Psoas muscle (tissue), 7 donors: ENCODE measurements at regions not wholly inside any gene's neighbourhood (a gene's known extent, or its start where the extent isn't known, plus 50 kb on each side); places are given as distances from the start of the nearest gene placed in this dataset.
"Not testable (repeated sequence)": the region's sequence is repeated elsewhere in the genome, so short reads cannot be mapped to it uniquely, and the experiment has no call there.

Experiments used
- ATAC-seq, 4 donors: fragments of 200-7000 bp; cut with Tn5 transposase; one replicate each; pipeline ENCODE4 v1.9.1; 2020; ENCODE audit warnings: moderate library complexity in 3 of 4, mild to moderate bottlenecking in 2 of 4
- DNase-seq, 2 donors: peaks; one replicate each; pipeline ENCODE4 v3.0.0-alpha.2; 2020
- H3K27ac ChIP-seq: fragments of 200-600 bp; one replicate; pipeline ENCODE4 v1.8.0; 2022
- H3K27me3 ChIP-seq, 3 donors: fragments of 200-600 bp in 1 of 3; one replicate each; pipeline versions ENCODE4 v1.6.1 to v1.8.0; 2013 to 2022; ENCODE audit warnings: low read length in 2 of 3, mild to moderate bottlenecking in 2 of 3, moderate library complexity in 1 of 3; ENCODE audit not compliant: insufficient read depth in 3 of 3
- H3K36me3 ChIP-seq, 2 donors: fragments of 200-600 bp in 1 of 2; one replicate each; pipeline versions ENCODE4 v1.6.1 to v1.8.0; 2013 to 2022; ENCODE audit warnings: low read depth in 1 of 2, mild to moderate bottlenecking in 1 of 2, moderate library complexity in 1 of 2; ENCODE audit not compliant: insufficient read depth in 1 of 2
- H3K4me1 ChIP-seq: fragments of 200-600 bp; one replicate; pipeline ENCODE4 v1.8.0; 2022
- H3K4me3 ChIP-seq: fragments of 200-600 bp; one replicate; pipeline ENCODE4 v1.8.0; 2022; ENCODE audit warnings: mild to moderate bottlenecking
- H3K9me3 ChIP-seq: fragments of 200-600 bp; one replicate; pipeline ENCODE4 v1.8.0; 2022
- WGBS, 3 donors: extraction: QIAGEN DNeasy Blood & Tissue Kit; methylation state at CpG; one replicate each; pipeline versions ENCODE4 v1.1.6 to v1.1.7; 2013; 5-methylcytosine and 5-hydroxymethylcytosine counted together
- intact Hi-C, 2 donors: fragments of 100-400 bp; cut with DNase I; formaldehyde crosslinking; loops; one replicate each; pipeline versions ENCODE4 v1.11.0 to v1.14.2; 2022
- TF ChIP-seq, protein P1 (sequence below): fragments of 200-600 bp; IDR thresholded peaks from one replicate; pipeline ENCODE4 v1.8.0; 2022; ENCODE audit warnings: antibody characterized with exemption
- donor health status: healthy with polysubstance abuse.
- donor health status: DM: no; HTN: no; CAD: no; lungs with moderate emphysema.
- donor health status: Bipolar disorder and iron deficiency.
- donor health status: healthy.
- donor health status: DM: yes; HTN: yes; CAD: no.
- donor health status: DM: no; HTN: no; CAD: no.
- donor health status: DM: yes; HTN: yes; CAD: no.

DNA sequence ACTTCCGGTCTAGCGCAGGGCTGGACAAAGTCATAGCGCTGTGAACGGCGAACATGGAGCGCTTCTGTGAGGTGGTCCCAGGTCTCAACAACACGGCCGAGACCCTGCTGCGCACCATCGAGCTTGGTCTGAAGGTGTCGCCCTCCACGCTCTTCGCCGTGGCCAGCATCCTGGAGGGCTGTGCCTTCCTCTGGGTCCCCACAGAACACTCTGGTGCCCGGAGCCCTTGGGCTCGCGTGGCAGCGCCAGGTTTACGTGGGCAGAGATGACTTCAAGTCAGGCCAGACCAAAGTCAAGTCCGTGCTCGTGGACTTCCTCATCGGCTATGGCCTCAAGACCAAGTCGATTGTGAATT lies 128.6 kb downstream of the ANAPC4 start:
- intact Hi-C loops: no loop called here
- DNase-seq: no peak
- Histone ChIP-seq H3K4me3 (no peak overlapping the region), H3K4me1 (no peaks in the 10 kb centered on the region), H3K27me3 (no peaks in the 10 kb centered on the region), H3K36me3 (no peaks in the 10 kb centered on the region), H3K27ac (no peak overlapping the region), H3K9me3 (no peaks in the 10 kb centered on the region)
- TF ChIP-seq, protein P1, sequence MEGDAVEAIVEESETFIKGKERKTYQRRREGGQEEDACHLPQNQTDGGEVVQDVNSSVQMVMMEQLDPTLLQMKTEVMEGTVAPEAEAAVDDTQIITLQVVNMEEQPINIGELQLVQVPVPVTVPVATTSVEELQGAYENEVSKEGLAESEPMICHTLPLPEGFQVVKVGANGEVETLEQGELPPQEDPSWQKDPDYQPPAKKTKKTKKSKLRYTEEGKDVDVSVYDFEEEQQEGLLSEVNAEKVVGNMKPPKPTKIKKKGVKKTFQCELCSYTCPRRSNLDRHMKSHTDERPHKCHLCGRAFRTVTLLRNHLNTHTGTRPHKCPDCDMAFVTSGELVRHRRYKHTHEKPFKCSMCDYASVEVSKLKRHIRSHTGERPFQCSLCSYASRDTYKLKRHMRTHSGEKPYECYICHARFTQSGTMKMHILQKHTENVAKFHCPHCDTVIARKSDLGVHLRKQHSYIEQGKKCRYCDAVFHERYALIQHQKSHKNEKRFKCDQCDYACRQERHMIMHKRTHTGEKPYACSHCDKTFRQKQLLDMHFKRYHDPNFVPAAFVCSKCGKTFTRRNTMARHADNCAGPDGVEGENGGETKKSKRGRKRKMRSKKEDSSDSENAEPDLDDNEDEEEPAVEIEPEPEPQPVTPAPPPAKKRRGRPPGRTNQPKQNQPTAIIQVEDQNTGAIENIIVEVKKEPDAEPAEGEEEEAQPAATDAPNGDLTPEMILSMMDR: no peak
- no peak for ATAC-seq
- WGBS, 3 donors: 93 to 97% (median 96%) methylated on average over 23 of the region's 23 CpGs

DNA sequence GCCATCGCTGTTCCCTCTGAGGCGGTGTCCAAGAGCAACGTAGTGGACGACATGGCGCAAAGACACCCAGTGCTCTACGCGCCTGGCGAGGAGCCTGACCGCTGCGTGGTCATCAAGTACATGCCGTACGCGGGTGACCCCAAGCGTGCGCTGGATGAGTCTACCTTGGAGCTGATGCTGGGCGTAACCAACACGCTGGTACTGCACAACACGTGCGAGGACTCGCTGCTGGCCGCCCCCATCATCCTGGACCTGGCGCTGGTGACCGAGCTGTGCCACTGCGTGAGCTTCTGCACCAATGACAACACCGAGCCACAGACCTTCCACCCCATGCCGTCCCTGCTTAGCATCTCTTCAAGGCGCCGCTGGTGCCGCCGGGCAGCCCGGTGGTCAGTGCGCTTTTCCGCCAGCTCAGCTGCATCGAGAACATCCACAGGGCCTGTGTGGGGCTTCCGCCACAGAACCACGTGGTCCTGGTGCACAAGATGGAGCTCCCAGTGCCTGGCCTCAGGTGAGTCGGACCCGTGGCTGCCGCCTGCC lies 129.0 kb downstream of the ANAPC4 start:
- Histone ChIP-seq H3K36me3 (no peaks in the 10 kb centered on the region), H3K4me3 (no peak overlapping the region), H3K27me3 (no peaks in the 10 kb centered on the region), H3K9me3 (no peaks in the 10 kb centered on the region), H3K4me1 (no peaks in the 10 kb centered on the region), H3K27ac (no peak overlapping the region)
- intact Hi-C loops: no loop called here
- TF ChIP-seq, protein P1: no peak
- 97 to 98% (median 97%) methylated on average over 36 to 39 of the region's 39 CpGs for WGBS, 3 donors
- ATAC-seq: no peak
- no peak for DNase-seq

DNA sequence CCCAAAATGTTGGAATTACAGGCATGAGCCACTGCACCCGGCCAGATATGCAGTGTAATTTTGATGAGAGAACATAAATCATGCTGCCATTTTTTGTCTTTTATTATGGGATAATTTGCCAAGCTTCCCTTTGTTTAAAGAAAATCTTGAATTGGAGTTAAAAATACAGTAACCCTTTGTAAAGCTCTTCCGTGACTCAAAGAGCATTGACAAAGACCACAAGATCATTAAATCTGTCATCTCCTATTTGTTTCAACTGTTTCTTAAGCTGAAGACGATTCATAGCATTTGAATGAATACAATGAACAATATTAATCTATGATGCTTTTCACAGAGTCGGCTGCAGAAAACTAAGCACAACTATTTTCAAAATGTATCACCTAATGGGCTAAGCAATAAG lies 132.6 kb downstream of the ANAPC4 start:
- H3K27me3 ChIP-seq: no peaks in the 10 kb centered on the region
- WGBS, 3 donors: 33 to 46% (median 42%) methylated on average over 4 of the region's 4 CpGs
- TF ChIP-seq, protein P1: no peak
- H3K4me1 ChIP-seq: no peaks in the 10 kb centered on the region
- no peak overlapping the region for H3K4me3 ChIP-seq
- no peak overlapping the region for H3K27ac ChIP-seq
- DNase-seq (no peak), ATAC-seq (no peak)
- no peaks in the 10 kb centered on the region for H3K9me3 ChIP-seq
- intact Hi-C loops: no loop called here
- H3K36me3 ChIP-seq: no peaks in the 10 kb centered on the region

DNA sequence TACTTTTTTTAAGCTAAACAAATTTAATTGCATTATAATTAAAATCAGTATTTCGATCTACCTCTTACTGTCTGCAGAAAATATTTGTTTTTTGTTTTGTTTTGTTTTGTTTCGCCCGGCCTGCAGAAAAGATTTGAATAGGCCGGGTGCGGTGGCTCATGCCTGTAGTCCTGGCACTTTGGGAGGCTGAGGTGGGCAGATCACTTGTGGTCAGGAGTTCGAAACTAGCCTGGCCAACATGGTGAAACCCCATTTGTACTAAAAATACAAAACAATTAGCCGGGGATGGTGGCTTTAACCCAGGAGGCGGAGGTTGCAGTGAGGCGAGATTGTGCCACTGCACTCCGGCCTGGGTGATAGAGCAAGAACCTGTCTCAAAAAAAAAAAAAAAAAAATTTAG lies 134.8 kb downstream of the ANAPC4 start:
- H3K4me3 ChIP-seq, H3K4me1 ChIP-seq, H3K27me3 ChIP-seq, intact Hi-C loops, H3K27ac ChIP-seq, DNase-seq, H3K36me3 ChIP-seq, ATAC-seq, H3K9me3 ChIP-seq: not testable (repeated sequence)
- 94 to 96% (median 96%) methylated on average over 10 of the region's 10 CpGs for whole genome bisulfite sequencing, 3 donors

DNA sequence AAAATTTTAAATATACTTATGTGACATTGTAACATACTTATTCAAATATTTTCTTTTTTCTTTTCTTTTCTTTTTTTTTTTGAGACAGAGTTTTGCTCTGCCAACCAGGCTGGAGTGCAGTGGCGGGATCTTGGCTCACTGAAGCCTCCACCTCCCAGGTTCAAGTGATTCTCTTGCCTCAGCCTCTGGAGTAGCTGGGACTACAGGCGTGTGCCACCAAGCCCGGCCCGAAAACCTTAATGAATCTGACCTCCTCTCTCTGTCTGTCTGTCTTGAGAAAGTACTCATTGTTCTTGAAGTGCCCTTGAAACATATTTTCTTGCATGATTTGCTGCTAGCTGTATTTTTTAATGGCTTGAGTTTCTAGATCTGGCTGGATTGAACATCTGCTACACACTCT lies 136.8 kb downstream of the ANAPC4 start:
- no peak for DNase-seq
- H3K9me3 ChIP-seq: no peaks in the 10 kb centered on the region
- no peaks in the 10 kb centered on the region for H3K27me3 ChIP-seq
- H3K27ac ChIP-seq: no peak overlapping the region
- 84 to 89% (median 89%) methylated on average over 4 of the region's 4 CpGs for WGBS, 3 donors
- no peak for ATAC-seq
- no peaks in the 10 kb centered on the region for H3K4me1 ChIP-seq
- TF ChIP-seq, protein P1: no peak
- H3K36me3 ChIP-seq: no peaks in the 10 kb centered on the region
- H3K4me3 ChIP-seq: no peak overlapping the region
- intact Hi-C loops: no loop called here
